Glomerular visceral epithelial cell (primary cell): ENCODE measurements at regions not wholly inside any gene's neighbourhood (a gene's known extent, or its start where the extent isn't known, plus 50 kb on each side); places are given as distances from the start of the nearest gene placed in this dataset.
"Not testable (repeated sequence)": the region's sequence is repeated elsewhere in the genome, so short reads cannot be mapped to it uniquely, and the experiment has no call there.

Source experiments
- DNase-seq: peaks from one replicate; pipeline ENCODE4 v3.0.0-alpha.2; 2016; ENCODE audit errors: extremely low spot score

GRCh38 chrX:125678258-125678657, 358.6 kb downstream of the TEX13C start:
- DNase-seq, result no peak

GRCh38 chrX:125680366-125680765, 360.7 kb downstream of the TEX13C start:
- DNase-seq, result no peak

- no peak for DNase-seq
Measured at GRCh38 chrX:125681058-125681457, 361.4 kb downstream of the TEX13C start.

- DNase-seq, result no peak
Measured at GRCh38 chrX:125681507-125681906, 361.8 kb downstream of the TEX13C start.

GRCh38 chrX:125690522-125690921, 370.9 kb downstream of the TEX13C start:
- DNase-seq, result not testable (repeated sequence)

GRCh38 chrX:125694171-125694570, 374.5 kb downstream of the TEX13C start:
- no peak for DNase-seq

GRCh38 chrX:125709074-125709473, 389.4 kb downstream of the TEX13C start:
- no peak for DNase-seq

GRCh38 chrX:125709532-125709931, 389.9 kb downstream of the TEX13C start:
- no peak for DNase-seq

GRCh38 chrX:125710403-125711062, 390.9 kb downstream of the TEX13C start:
- no peak for DNase-seq

- no peak for DNase-seq
Measured at GRCh38 chrX:125711103-125711502, 391.4 kb downstream of the TEX13C start.

GRCh38 chrX:125713633-125714032, 394.0 kb downstream of the TEX13C start:
- no peak for DNase-seq

- DNase-seq, result no peak
Measured at GRCh38 chrX:125727117-125727516, 407.4 kb downstream of the TEX13C start.

GRCh38 chrX:125736008-125736729, 416.5 kb downstream of the TEX13C start:
- no peak for DNase-seq

GRCh38 chrX:125742811-125743210, 423.1 kb downstream of the TEX13C start:
- DNase-seq, result no peak

GRCh38 chrX:125744914-125745313, 421.2 kb downstream of the DCAF12L2 start:
- no peak for DNase-seq

GRCh38 chrX:125757794-125758564, 408.1 kb downstream of the DCAF12L2 start:
- no peak for DNase-seq

GRCh38 chrX:125758819-125759218, 407.3 kb downstream of the DCAF12L2 start:
- DNase-seq, result no peak

- no peak for DNase-seq
Measured at GRCh38 chrX:125762954-125763353, 403.1 kb downstream of the DCAF12L2 start.

GRCh38 chrX:125765347-125765746, 400.7 kb downstream of the DCAF12L2 start:
- peak; percentile 20 for DNase-seq

GRCh38 chrX:125769628-125770027, 396.5 kb downstream of the DCAF12L2 start:
- no peak for DNase-seq

- peak; percentile 3 for DNase-seq
Measured at GRCh38 chrX:125778261-125778660, 387.8 kb downstream of the DCAF12L2 start.

GRCh38 chrX:125782184-125782583, 383.9 kb downstream of the DCAF12L2 start:
- no peak for DNase-seq

- no peak for DNase-seq
Measured at GRCh38 chrX:125786316-125786715, 379.8 kb downstream of the DCAF12L2 start.
